ENCODE measurements at regions not wholly inside any gene's neighbourhood (a gene's known extent, or its start where the extent isn't known, plus 50 kb on each side); places are given as distances from the start of the nearest gene placed in this dataset.

DNA sequence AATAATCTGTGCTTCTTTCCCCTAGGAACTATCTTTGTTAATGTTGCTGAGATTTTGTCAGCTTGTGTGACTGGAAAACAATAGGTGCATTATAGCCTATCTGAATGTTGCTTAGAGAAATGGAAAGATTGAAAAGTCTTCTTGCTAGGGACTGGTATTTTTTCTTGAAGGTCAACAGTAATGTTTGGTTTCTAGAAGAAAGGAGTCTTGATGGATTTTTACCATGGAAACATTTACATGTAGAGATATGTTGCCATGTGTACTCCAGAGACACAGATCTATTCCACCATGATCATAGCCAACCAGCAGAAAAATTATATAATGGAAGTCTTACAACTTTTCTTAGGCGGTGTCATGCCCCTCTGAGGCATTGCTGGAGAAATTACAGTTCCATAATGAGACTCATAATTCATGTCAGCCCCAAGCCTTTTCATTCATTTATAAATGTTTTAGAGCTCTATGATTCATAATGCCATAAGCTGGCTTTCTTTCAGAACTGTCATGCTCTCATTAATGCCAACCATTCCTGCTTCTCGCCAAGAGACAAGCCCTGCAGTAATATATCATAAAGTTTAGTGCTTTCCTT is 175.1 kb upstream of the PTPRZ1 start:
- TF ChIP-seq, protein P1, sequence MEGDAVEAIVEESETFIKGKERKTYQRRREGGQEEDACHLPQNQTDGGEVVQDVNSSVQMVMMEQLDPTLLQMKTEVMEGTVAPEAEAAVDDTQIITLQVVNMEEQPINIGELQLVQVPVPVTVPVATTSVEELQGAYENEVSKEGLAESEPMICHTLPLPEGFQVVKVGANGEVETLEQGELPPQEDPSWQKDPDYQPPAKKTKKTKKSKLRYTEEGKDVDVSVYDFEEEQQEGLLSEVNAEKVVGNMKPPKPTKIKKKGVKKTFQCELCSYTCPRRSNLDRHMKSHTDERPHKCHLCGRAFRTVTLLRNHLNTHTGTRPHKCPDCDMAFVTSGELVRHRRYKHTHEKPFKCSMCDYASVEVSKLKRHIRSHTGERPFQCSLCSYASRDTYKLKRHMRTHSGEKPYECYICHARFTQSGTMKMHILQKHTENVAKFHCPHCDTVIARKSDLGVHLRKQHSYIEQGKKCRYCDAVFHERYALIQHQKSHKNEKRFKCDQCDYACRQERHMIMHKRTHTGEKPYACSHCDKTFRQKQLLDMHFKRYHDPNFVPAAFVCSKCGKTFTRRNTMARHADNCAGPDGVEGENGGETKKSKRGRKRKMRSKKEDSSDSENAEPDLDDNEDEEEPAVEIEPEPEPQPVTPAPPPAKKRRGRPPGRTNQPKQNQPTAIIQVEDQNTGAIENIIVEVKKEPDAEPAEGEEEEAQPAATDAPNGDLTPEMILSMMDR (IDR thresholded peaks at IDR 0.05): no peak
- TF ChIP-seq POLR2A (IDR thresholded peaks at IDR 0.05): no peak

Data from body of pancreas (tissue), 4 donors.